Right lobe of liver (tissue), 4 donors: ENCODE measurements at regions not wholly inside any gene's neighbourhood (a gene's known extent, or its start where the extent isn't known, plus 50 kb on each side); places are given as distances from the start of the nearest gene placed in this dataset.

Source experiments
- CTCF ChIP-seq, 4 donors: fragments of 200-600 bp in 3 of 4; fragments of 450-650 bp in 1 of 4; IDR thresholded peaks; one replicate each; pipeline versions ENCODE4 v1.5.1 to v1.8.0; 2016 to 2022; ENCODE audit warnings: antibody characterized with exemption in 4 of 4, mild to moderate bottlenecking in 2 of 4
- POLR2A ChIP-seq: fragments of 450-650 bp; IDR thresholded peaks from one replicate; pipeline ENCODE4 v1.6.1; 2017; ENCODE audit warnings: antibody characterized with exemption, mild to moderate bottlenecking
- donor health status: DM: no; HTN: no; CAD: no.
- donor health status: DM: no; HTN: no; CAD: no.
- donor health status: DM: no; HTN: yes; CAD: no.

GRCh38 chr10:133028956-133029355, 58.8 kb upstream of the ADGRA1 start:
- no peak for TF ChIP-seq POLR2A
- TF ChIP-seq CTCF (IDR thresholded peaks at IDR 0.05): no peak
